Erythroblast (primary cell): ENCODE measurements at regions not wholly inside any gene's neighbourhood (a gene's known extent, or its start where the extent isn't known, plus 50 kb on each side); places are given as distances from the start of the nearest gene placed in this dataset.

Source experiments
- GATA1 ChIP-seq: IDR thresholded peaks from 2 replicates; pipeline ENCODE4 v1.6.1; 2011; ENCODE audit warnings: low read depth, mild to moderate bottlenecking, control low read depth, low read length, moderate library complexity
- POLR2A ChIP-seq: IDR thresholded peaks from 2 replicates; pipeline ENCODE4 v1.6.1; 2011; ENCODE audit warnings: mild to moderate bottlenecking, low read length

DNA sequence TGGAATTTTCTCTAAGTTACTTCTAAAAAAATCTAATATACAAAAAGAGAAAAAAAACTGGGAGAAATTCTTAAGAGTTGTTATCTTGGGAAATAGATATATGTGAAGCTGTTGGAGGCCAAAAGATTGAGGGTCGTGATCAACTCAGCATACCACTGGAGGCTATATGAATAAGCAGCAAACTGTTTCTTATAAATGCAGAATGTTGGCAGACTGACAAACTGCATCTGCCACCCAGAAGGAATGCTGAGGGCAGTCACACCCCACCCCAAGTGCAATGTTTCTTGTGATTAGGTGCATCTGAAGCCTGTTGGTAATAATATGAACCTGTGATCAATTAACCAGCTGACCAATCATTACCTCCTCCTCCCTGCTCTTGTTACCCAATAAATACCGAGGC is 818.6 kb upstream of the MGAT4C start:
- no peak for TF ChIP-seq POLR2A
- no peak for TF ChIP-seq GATA1
